Anterior cingulate cortex (tissue), 58 donors: ENCODE measurements at regions not wholly inside any gene's neighbourhood (a gene's known extent, or its start where the extent isn't known, plus 50 kb on each side); places are given as distances from the start of the nearest gene placed in this dataset.

Experiments
- DNase-seq, 58 donors: peaks; one replicate each; lab custom pipeline; 2025; lab: John Stamatoyannopoulos, UW

DNA sequence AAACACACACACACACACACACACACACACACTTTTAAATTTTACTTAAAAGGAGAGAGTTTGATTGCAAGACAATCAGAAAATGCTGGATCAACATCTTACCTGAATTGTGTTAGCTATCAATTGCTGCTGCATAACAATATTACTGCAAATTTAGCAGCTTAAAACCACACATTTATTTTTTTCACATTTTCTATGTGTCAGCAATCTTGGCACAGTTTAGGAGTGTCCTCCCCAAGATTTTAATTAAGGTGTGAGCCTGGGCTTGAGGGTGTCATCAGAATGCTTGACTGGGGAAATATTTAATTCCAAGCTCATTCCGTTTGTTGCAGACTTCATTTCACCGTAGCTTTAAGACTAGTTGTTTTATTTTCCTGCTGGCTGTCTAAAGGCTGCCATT is 431.0 kb upstream of the GJE1 start:
- no peak for DNase-seq

DNA sequence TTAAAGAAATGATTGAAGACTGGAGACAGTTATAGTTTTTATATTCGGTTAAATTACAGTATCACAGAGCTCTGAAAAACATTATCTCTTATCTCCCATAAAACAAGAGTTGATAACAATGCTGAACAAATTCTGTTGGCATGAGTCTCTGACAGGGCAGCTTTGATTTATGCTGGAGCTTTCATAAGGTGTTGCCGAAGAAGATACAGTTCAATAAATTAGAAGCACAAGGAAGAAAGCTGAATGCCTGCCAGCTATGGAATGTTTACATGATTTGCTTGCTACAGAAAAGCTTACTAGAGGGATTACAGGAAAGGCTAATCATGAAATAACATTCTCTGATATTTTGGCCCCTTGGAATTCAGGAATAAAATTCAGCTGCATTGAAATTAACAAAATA is 431.9 kb upstream of the GJE1 start:
- DNase-seq, result no peak

DNA sequence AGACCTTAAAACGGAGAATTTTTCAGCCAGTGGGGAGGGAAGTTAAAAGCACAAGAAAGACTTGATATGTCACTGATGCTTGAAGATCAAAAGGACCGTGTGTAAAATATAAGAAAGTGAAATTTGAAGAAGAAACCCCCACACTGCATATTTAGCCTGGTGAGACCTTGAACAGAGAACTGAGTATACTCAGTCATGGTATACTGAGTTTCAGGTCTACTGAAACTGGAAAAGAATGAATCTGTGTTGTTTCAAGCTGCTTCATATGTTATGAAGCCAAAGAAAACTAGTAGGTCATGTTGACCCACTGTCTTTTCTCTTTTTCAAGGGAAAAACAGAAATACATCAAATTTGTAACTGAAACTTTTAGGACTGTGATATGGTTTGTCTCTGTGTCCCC is 443.8 kb upstream of the GJE1 start:
- no peak for DNase-seq

DNA sequence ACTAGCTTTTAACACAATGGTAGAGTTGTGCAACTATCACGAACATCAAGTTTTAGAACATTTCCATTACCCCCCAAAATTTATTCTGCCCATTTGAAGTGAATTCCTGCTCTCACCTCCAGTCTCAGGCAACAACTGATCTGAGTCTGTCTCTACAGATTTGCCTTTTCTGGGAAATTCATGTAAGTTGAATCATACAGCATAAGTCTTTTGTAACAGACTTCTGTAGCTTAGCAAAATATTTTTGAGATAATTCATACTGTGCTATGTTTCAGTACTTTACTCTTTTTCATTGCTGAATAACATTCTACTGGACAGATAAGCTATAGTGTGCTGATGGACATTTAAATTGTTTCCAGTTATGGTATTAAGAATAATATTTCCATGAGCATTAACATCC is 447.3 kb upstream of the GJE1 start:
- DNase-seq, result no peak

DNA sequence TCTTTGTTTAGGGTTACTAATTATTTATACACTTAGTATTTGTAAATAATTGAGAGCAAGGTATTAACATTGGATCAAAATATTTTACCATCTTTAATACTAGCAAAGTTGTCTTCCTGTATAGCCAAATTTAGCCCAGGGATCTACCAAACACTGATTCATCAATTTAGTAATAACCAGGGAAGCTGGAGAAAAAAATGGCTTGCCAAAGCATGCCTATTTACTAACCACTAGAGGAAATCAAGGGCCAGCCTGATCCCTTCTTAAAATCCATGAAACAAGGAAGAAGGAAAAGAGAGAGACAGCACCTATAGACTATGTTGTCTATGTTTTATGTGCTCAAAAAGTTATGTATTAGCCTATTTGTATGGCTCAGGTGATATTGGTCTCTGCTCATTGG is 450.3 kb upstream of the GJE1 start:
- no peak for DNase-seq

DNA sequence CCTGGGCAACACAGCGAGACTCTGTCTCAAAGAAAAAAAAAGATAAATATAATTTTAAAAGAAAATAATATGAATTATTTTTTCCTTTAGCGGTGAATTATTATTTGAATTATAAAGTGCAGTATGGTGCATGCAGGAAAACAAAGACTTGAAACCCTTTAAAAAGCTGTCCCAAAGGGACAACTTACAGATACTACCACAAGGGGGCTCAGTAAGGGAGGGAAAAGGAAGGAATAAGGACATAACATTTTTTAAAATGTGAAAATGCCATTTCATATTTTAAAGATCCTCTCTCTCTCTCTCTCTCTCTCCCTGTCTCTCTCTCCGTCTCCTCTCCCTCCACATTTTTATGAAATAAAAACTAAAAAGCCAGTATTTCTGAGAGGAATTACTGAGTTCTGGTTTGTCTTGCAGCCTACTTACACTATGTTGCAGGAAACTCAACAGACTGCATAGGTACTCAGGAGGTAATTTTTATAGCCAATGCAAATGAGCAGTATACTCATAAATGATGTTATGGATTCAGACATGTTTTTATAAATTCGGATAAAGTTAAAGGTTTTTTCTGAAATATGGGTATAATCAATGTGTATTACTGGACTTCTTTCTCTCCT is 455.0 kb upstream of the GJE1 start:
- DNase-seq, result no peak

DNA sequence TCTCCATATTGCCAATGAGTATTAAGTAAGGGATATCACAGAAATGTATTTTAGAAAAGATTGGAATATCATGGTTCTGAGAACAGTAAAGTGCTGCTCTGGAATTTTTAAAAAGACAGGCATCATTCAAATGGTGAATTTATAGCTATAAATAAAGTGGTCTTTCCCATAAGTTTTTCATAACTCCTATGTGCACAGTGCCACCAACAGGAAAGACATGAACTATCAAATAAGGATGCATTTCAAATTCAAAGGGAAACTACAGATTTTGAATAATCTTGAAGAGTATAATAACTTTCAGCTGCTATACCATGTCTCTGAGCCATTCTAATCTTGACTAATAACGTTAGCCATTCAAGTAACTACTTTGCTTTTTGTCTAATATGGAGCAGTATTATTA is 456.8 kb upstream of the GJE1 start:
- DNase-seq, result no peak

DNA sequence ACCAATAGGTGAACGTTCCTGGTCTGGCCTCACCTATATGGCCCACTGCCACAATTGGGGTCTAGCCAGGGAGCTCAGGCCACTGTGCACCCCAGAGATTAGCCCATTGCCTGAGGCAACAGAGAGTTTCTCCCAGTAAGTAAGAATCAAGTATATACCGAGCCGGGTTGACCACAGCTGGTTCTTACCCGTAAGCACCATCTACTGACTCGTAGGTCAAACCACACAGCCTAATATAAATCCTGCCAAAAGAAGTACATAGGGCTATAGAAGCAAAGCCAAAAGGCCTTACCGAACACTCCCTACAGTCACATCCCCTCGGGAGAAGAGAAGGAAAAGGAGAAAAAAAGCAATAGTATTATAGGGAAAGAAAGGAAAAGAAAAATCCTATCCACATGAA is 463.6 kb upstream of the GJE1 start:
- DNase-seq, result no peak

DNA sequence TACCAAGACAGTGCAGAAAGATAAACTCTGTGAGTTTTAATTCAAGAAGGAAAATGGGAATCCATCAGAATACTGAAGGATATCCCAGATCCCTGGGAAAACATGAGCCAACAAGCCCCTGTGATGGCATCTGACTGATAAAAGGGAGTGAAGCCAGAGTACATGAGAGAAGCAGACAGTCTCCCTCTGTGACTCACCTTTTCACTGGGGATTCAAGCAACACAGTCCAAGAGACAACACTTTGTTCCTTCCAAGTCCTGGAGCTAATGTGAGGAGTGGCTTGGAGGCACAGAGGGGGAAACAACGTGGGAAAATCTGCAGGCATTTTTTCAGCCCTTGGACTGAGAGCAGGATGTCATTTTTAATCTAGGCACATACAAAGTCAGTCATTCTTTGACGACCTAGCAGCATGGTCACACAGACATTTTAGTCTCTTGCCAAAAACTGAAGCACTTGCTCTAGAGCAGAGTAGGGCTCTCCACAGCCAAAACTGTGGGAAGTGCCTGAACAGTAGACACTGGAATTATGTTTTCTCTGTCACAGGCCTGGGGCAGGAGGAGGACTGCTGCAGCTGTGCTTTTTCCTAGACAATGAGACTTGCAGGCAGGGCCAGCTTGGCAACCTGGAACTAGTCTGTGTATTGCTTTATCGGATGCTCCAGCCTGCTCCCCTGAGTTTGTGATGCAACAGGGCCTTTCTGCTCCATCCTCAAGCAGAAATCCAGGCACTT is 465.0 kb upstream of the GJE1 start:
- DNase-seq, result peak in 1 of 58 donors; percentile 1

DNA sequence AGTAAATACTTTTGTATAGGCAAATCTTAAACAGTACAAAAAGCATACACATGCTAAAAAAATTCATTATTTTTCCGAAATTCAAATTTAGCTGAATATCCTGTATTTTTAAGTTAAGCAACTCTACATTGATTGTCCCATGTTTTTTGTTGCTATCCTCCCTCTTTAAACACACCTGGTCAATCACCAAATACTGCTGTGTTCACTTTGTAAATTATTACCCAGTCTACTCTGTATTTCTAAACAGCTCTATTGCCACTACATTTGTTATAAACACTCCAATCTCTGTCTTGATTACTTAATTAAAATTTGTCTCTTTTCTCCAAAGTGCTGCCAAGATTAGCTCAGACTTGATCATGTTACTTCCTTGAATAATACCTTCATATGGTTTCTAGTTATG is 466.5 kb upstream of the GJE1 start:
- DNase-seq, result no peak

DNA sequence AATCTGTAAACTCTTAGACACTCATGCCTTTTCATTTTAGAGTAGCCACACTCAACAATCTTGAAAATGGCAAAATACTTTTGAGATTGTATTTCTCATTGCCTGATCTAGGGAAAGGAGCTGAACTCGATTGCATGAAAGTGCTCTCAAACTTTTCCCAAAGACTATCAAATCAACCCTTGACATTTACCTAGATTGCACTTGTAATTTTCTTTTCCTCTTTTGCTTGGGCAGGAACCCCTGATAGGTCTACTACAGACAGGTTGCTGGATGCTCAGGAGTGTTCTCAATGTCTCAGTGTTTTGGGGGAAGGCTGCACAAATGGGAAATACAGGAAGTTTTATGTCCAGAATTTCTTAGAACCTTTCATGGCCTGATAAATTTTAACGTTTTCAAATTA is 468.0 kb upstream of the GJE1 start:
- DNase-seq, result no peak

DNA sequence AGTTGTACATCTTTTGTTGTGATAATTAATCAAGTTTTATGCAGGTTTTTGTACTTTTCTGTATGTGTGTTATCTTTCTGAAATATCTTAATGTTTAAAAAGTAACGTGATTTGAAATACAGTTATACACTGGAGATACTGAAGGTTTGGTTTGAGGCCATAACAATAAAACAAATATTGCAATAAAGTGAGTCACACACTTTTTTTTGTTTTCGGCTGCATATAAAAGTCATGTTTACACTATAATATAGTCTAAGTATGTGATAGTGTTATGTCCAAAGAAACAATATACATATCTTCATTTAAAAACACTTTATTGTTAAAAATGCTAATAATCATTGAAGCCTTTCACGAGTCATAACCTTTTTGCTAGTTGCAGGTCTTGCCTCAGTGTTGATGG is 473.1 kb upstream of the GJE1 start:
- no peak for DNase-seq

DNA sequence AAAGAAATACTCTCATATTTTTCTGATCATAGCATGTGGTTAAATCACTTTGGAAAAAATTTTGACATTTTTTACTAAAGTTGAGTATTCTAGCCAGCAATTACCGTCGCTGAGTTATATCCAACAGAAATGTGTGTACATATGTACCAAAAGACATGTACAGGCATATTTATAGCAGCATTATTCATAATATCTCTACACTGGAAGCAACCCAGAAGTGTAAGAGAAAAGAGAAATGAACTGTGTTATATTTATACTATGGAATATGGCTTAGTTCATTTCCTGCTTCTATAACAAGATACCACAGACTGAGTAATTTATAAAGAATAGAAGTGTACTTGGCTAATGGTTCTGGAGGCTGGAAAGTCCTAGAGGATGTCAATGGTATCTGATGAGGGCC is 474.0 kb upstream of the GJE1 start:
- DNase-seq, result no peak

DNA sequence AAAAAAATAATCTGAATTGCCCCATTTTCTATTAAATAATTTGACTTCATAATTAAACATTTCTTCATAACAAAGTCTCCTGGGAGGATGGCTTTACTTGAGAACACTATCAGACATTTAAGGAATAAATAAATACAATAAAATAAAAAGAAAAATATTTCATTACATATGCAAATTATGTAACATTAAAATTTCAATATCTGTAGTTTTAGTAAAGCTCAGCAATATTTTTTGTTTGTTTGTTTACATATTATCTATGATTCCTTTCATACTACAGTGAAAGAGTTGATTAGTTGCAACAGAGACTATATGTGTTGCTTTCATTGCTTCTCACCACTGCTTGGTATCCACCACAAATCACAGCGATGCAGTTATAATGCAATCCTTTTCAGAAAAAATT is 474.9 kb upstream of the GJE1 start:
- DNase-seq, result no peak

DNA sequence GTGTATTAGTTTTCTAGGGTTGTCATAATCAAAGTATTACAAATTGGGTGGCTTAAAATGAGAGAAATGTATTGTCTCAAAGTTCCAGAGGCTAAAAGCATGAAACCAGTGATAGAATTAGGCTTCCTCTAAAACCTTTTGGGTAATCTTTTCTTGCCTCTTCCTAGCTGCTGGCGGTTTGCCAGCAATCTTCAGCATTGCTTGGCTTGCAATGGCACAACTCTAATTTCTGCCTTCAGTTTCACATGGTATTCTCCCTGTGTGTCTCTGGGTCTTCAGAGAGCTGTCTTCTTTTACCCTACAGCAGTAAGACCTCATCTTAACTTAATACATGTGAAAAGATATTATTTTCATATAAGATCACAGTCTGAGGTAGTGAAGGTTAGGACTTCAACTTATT is 479.1 kb upstream of the GJE1 start:
- DNase-seq, result no peak

DNA sequence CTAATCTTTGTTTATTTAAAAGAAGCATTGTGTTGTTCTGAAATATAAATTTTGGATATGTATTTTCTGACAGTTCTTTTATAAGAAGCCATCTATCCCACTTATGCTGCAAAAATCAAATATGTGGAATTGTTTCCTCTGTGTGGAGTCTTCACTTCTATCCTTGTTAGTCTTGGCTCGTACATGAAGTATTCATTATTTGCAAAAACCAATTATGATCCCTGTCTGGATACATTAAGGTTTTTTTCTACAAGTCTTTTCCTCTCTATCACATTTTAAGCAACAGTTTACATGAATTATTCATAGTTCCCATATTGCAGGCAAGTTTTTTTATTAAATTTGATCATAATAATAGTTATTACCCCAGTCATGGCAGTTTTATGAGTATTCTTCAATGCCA is 490.8 kb upstream of the GJE1 start:
- DNase-seq, result no peak

DNA sequence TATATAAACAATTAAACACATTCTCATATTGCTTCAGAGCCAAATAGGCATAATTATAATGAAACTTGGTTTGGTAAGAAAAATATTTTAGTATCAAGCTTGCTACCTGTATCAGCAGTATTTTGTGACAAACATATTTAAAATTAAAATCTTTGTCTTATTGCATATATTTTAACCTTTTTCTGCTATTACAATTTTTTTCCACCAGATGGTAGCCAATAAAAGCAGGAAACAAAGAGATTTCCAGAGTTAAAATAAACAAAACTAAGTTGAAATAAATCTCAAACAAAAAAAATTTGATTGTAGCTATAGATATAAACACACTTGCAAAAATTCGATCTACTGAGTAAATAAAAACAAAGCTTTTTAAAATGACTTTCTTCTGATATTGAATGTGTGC is 491.3 kb upstream of the GJE1 start:
- no peak for DNase-seq

DNA sequence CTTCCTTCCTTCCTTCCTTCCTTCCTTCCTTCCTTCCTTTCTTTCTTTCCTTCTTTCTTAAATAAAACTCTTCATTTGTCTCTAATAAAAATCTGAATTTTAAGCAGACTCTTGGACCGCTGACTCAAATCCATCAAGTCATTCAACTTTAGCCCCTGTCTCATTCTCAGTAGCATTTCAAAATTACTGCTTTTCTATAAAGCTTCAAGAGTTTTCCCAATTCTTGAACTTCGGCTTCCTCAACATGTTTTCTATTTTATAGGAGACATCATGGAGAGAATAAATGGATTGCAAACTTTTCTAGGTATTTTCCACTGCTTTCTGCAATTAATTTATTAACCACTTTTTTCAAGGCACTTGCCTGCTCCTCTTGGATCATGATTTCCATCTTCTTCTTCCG is 497.1 kb upstream of the GJE1 start:
- DNase-seq, result no peak

DNA sequence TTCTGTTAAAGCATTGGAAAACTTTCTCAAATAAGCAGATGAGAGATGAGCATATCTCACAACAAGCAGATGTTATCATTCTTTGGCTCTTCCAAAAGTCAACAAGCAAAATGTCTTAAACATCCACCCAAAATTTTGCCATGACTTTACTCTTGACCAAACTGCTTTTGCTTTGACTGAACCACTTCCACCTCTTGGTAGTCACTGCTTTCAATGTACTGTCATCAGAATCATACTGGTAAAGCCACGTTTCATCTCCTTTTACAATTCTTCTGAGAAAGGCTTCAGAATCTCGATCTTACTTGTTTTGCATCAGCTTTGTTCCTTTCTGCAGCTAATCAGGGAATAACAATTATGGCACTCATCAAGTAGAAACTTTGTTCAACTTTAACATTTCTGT is 498.5 kb upstream of the GJE1 start:
- no peak for DNase-seq

DNA sequence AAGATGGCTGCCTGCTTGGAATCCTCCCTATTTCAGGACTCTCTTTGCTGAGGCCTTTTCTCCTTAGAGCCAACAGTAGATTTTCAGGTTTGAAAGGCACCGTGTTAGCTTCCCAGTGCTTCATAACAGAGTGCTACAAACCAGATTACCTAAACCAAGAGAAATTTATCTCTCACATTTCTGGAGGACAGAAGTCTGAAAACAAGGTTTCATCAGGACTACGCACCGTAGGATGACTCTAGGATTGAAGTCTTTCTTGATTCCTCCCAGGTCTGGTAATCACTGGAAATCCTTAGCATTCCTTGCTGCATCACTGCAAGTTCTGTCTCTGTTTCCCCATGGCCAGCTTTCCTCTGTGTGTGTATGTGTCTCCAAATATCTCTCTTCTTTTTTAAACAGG is 508.4 kb upstream of the GJE1 start:
- DNase-seq, result no peak

DNA sequence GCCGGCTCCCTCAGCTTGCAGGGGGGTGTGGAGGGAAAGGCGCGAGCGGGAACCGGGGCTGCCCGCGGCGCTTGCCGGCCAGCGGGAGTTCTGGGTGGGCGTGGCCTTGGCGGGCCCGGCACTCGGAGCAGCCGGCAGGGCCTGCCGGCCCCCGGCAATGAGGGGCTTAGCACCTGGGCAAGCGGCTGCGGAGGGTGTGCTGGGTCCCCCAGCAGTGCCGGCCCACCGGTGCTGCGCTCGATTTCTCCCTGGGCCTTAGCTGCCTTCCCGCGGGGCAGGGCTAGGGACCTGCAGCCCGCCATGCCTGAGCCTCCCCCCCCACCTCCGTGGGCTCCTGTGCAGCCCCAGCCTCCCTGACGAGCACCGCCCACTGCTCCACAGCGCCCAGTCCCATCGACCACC is 514.5 kb upstream of the GJE1 start:
- no peak for DNase-seq

DNA sequence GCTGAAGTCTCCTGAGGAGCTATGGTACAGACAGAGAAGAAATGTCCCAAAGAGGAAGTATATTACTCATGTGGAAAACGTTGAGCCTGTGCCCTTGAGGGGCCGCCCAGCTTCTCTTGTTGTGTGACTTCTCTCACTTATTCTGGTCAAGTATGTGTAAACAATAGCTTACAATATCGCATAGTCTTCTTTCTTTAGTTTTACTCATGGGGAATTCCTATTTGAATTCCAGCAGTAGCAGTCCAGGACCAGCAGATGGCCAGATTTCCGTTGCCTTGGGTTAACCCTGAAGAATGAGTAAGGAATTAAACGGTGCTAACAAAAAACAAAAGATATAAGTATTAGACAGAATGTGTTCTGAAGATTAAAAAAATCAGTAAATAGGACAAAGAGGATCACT is 522.0 kb upstream of the GJE1 start:
- no peak for DNase-seq

DNA sequence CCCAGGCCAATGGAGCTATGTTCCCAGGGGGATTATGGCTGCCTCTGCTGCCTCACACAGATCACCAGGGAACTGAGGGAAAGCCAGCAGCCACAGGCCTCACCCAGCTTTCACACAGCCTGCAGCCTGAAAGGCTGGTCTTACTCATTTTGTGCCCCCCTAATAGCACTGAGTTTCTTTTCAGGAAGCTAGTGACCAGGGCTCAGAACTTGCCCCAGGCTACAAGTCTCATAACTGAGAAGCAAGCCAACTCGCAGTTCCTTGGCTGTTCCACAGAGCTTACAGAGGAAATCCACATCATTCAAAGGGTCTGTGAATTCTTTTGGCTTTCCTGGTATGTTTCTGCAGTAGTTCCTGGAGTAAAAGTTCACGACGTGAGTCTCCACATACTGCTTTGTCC is 524.8 kb upstream of the GJE1 start:
- no peak for DNase-seq
